HEK293T (cell line): ENCODE measurements at regions not wholly inside any gene's neighbourhood (a gene's known extent, or its start where the extent isn't known, plus 50 kb on each side); places are given as distances from the start of the nearest gene placed in this dataset.

Experiments used
- BHLHE40 ChIP-seq: fragments of 450-650 bp; IDR thresholded peaks from 2 replicates; pipeline ENCODE4 v1.6.1; 2016; ENCODE audit warnings: mild to moderate bottlenecking, moderate library complexity, borderline replicate concordance
- CTBP1 ChIP-seq: fragments of 450-650 bp; IDR thresholded peaks from 2 replicates; pipeline ENCODE4 v1.6.1; 2016; ENCODE audit warnings: borderline replicate concordance
- ELF4 ChIP-seq: fragments of 450-650 bp; IDR thresholded peaks from 2 replicates; pipeline ENCODE4 v1.6.1; 2017; ENCODE audit warnings: antibody characterized with exemption
- FOXA1 ChIP-seq: fragments of 450-650 bp; IDR thresholded peaks from 2 replicates; pipeline ENCODE4 v1.6.1; 2016; ENCODE audit warnings: mild to moderate bottlenecking
- FOXM1 ChIP-seq: fragments of 450-650 bp; IDR thresholded peaks from 2 replicates; pipeline ENCODE4 v1.6.1; 2017; ENCODE audit warnings: mild to moderate bottlenecking, borderline replicate concordance
- L3MBTL2 ChIP-seq: fragments of 450-650 bp; conservative IDR thresholded peaks from 2 replicates; pipeline ENCODE4 v1.6.1; 2016; ENCODE audit warnings: mild to moderate bottlenecking
- LEF1 ChIP-seq: fragments of 450-650 bp; IDR thresholded peaks from 2 replicates; pipeline ENCODE4 v1.6.1; 2017; ENCODE audit warnings: mild to moderate bottlenecking, borderline replicate concordance
- NFRKB ChIP-seq: fragments of 450-650 bp; IDR thresholded peaks from 2 replicates; pipeline ENCODE4 v1.6.1; 2016; ENCODE audit warnings: mild to moderate bottlenecking, moderate library complexity
- SP1 ChIP-seq: fragments of 450-650 bp; IDR thresholded peaks from 2 replicates; pipeline ENCODE4 v1.6.1; 2017

GRCh38 chr15:31740203-31740602 lies 290.1 kb upstream of the CHRNA7 start:
- TF ChIP-seq BHLHE40 (no peak), FOXM1 (no peak), FOXA1 (no peak), NFRKB (no peak), ELF4 (no peak), CTBP1 (no peak), LEF1 (no peak), SP1 (no peak), L3MBTL2 (no peak)
